ENCODE measurements at regions not wholly inside any gene's neighbourhood (a gene's known extent, or its start where the extent isn't known, plus 50 kb on each side); places are given as distances from the start of the nearest gene placed in this dataset.

DNA sequence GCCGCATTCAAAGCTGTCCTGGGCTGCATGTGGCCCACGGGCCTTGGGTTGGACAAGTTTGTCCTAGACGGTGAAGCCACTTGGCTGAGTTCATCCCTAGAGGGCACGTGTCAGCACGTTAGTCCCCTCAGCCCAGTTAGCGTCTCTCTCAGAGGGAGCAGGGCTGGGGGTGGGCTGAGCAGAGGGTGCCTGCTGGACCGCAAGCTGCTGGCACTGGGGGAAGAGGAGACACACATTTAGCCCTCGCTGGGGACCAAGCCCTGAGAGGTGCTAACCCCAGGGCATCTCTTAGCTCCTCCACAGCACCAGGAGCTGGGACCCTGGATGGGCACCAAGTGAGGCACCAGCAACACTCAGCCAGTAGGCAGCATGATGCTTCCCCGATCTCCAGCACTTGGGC is 107.0 kb downstream of the SHANK2 start:
- Histone ChIP-seq H3K4me1 (ENCODE audit: control insufficient read depth, insufficient read depth, low read length) (no peaks in the 10 kb centered on the region), H3K27ac (ENCODE audit: low read depth, low read length) (no peak overlapping the region), H3K9ac (ENCODE audit: extremely low read depth, low read length, poor library complexity, severe bottlenecking) (no peak overlapping the region), H3K27me3 (ENCODE audit: control insufficient read depth, insufficient read depth, low read length, poor library complexity, severe bottlenecking) (no peaks in the 10 kb centered on the region), H3K36me3 (ENCODE audit: control insufficient read depth, insufficient read depth, low read length) (no peaks in the 10 kb centered on the region), H3K4me3 (ENCODE audit: low read length) (no peak overlapping the region), H3K9me3 (ENCODE audit: control insufficient read depth, low read length) (no peaks in the 10 kb centered on the region)
- Mint-ChIP-seq H3K27me3 (ENCODE audit: insufficient read depth) (no peaks in the 10 kb centered on the region), H3K9me3 (no peaks in the 10 kb centered on the region), H3K4me3 (no peak overlapping the region), H3K27ac (no peak overlapping the region), H3K36me3 (ENCODE audit: low read depth) (peaks cover 3% of the 10 kb centered on the region), H3K4me1 (no peaks in the 10 kb centered on the region)
- TF ChIP-seq, protein P1, sequence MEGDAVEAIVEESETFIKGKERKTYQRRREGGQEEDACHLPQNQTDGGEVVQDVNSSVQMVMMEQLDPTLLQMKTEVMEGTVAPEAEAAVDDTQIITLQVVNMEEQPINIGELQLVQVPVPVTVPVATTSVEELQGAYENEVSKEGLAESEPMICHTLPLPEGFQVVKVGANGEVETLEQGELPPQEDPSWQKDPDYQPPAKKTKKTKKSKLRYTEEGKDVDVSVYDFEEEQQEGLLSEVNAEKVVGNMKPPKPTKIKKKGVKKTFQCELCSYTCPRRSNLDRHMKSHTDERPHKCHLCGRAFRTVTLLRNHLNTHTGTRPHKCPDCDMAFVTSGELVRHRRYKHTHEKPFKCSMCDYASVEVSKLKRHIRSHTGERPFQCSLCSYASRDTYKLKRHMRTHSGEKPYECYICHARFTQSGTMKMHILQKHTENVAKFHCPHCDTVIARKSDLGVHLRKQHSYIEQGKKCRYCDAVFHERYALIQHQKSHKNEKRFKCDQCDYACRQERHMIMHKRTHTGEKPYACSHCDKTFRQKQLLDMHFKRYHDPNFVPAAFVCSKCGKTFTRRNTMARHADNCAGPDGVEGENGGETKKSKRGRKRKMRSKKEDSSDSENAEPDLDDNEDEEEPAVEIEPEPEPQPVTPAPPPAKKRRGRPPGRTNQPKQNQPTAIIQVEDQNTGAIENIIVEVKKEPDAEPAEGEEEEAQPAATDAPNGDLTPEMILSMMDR (conservative IDR thresholded peaks at IDR 0.05) = no peak
- DNase-seq = no peak
- 90 to 93% methylated on average over 7 to 9 of the region's 9 CpGs for WGBS, 2 experiments (ENCODE audit: insufficient coverage in 1 of 2, insufficient read length in 1 of 2)

DNA sequence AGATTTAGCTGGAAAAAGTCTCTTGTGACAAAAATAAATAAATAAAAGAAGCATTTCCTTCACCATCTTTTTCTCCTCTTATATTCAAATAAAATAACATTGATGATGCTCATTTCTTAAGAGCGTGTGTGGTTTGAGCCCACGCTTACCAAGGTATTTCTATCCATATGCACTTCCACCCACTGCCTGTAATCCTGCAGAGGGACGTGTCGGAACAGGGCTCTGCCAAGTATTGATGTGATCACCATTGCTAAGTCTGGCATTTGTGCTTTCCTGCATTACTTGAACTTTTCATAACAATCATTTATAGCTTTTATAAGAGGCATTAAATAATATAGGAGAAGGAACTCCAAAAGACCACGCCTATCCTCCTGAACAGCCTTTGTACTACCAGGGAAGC is 107.6 kb downstream of the SHANK2 start:
- WGBS, 2 experiments (ENCODE audit: insufficient coverage in 1 of 2, insufficient read length in 1 of 2) = 92 to 95% methylated on average over 4 to 5 of the region's 5 CpGs
- no peak for DNase-seq
- Histone ChIP-seq H3K9ac (ENCODE audit: extremely low read depth, low read length, poor library complexity, severe bottlenecking) (no peak overlapping the region), H3K27ac (ENCODE audit: low read depth, low read length) (no peak overlapping the region), H3K4me1 (ENCODE audit: control insufficient read depth, insufficient read depth, low read length) (no peaks in the 10 kb centered on the region), H3K4me3 (ENCODE audit: low read length) (no peak overlapping the region), H3K9me3 (ENCODE audit: control insufficient read depth, low read length) (no peaks in the 10 kb centered on the region), H3K36me3 (ENCODE audit: control insufficient read depth, insufficient read depth, low read length) (no peaks in the 10 kb centered on the region), H3K27me3 (ENCODE audit: control insufficient read depth, insufficient read depth, low read length, poor library complexity, severe bottlenecking) (no peaks in the 10 kb centered on the region)
- TF ChIP-seq, protein P1 (conservative IDR thresholded peaks at IDR 0.05) = no peak
- H3K27me3 Mint-ChIP-seq (ENCODE audit: insufficient read depth) = no peaks in the 10 kb centered on the region
- H3K27ac Mint-ChIP-seq = no peak overlapping the region
- no peaks in the 10 kb centered on the region for H3K4me1 Mint-ChIP-seq
- H3K4me3 Mint-ChIP-seq = no peak overlapping the region
- no peaks in the 10 kb centered on the region for H3K9me3 Mint-ChIP-seq
- H3K36me3 Mint-ChIP-seq (ENCODE audit: low read depth) = peaks cover 3% of the 10 kb centered on the region

DNA sequence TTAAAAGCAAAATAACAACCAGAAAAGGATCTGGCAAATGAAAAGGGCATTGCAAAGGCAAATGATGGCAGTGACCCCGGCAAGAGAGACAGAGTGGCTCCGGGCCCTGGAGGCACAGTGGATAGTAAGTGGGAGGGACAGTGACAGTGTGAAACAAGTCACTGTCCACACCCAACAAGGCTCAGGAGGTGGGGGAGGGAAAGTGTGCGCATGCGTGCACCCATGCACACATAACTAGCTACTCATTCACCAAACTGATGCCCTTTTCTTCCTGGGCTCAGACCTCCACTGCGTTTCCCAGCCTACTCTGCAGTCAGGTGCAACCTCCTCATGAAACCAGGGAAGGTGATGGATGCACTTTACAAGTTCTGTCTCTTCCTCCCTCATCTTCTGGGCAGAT is 108.4 kb downstream of the SHANK2 start:
- Histone ChIP-seq H3K9ac (ENCODE audit: extremely low read depth, low read length, poor library complexity, severe bottlenecking) (no peak overlapping the region), H3K36me3 (ENCODE audit: control insufficient read depth, insufficient read depth, low read length) (no peaks in the 10 kb centered on the region), H3K4me1 (ENCODE audit: control insufficient read depth, insufficient read depth, low read length) (no peaks in the 10 kb centered on the region), H3K27me3 (ENCODE audit: control insufficient read depth, insufficient read depth, low read length, poor library complexity, severe bottlenecking) (no peaks in the 10 kb centered on the region), H3K4me3 (ENCODE audit: low read length) (no peak overlapping the region), H3K9me3 (ENCODE audit: control insufficient read depth, low read length) (no peaks in the 10 kb centered on the region), H3K27ac (ENCODE audit: low read depth, low read length) (no peak overlapping the region)
- H3K4me3 Mint-ChIP-seq = no peak overlapping the region
- DNase-seq = no peak
- no peaks in the 10 kb centered on the region for H3K9me3 Mint-ChIP-seq
- H3K27ac Mint-ChIP-seq = no peak overlapping the region
- TF ChIP-seq, protein P1 (conservative IDR thresholded peaks at IDR 0.05) = no peak
- no peaks in the 10 kb centered on the region for H3K4me1 Mint-ChIP-seq
- peaks cover 3% of the 10 kb centered on the region for H3K36me3 Mint-ChIP-seq (ENCODE audit: low read depth)
- 88 to 100% methylated on average over 2 to 5 of the region's 5 CpGs for WGBS, 2 experiments (ENCODE audit: insufficient coverage in 1 of 2, insufficient read length in 1 of 2)
- no peaks in the 10 kb centered on the region for H3K27me3 Mint-ChIP-seq (ENCODE audit: insufficient read depth)
